ENCODE measurements at regions not wholly inside any gene's neighbourhood (a gene's known extent, or its start where the extent isn't known, plus 50 kb on each side); places are given as distances from the start of the nearest gene placed in this dataset.
A peak's percentile ranks its signal among the peaks of the same experiment; 100 is the strongest.

DNA sequence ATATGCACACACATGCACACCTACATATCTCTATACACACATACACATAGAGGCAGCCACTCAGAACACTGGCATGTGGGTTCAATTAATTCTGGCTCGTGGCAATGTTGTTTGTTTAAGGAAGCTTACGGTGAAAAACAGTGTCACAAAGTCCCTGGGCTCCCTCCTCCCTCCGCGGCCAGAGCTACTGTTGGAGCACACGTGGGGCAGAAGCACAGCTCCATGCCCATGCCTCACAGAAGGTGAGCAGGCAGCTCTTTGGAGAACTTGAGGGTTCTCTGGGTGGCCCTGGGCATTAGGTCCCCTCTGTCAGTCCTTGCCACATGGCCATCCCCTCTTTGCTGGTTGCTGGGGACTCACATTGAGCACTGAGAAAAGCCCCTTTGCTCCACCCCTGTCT is 107.5 kb downstream of the GADD45G start:
- H2AK5ac ChIP-seq (ENCODE audit: low read depth, low read length): no peak overlapping the region
- no peak overlapping the region for H3K4me2 ChIP-seq (ENCODE audit: insufficient read depth in 1 of 2, low read depth in 2 of 2, low read length in 2 of 2)
- peaks cover 5% of the 10 kb centered on the region; the same call in 1 of the 2 replicates for H3K23me2 ChIP-seq (ENCODE audit: low read depth, low read length)
- POLR2A ChIA-PET (ENCODE audit: partially characterized antibody): no interaction called here
- H4K20me1 ChIP-seq (replicated peaks in 1 of 2; ENCODE audit: control insufficient read depth in 1 of 2, insufficient read depth in 2 of 2, low read length in 2 of 2): peaks cover 0 to 2% of the 10 kb centered on the region in 2 experiments
- H3K56ac ChIP-seq (replicated peaks; ENCODE audit: insufficient read length, low read depth, low read length): no peak overlapping the region
- no peak overlapping the region for H4K5ac ChIP-seq (ENCODE audit: insufficient read length, low read depth, low read length)
- H2BK20ac ChIP-seq (ENCODE audit: low read length): no peak overlapping the region
- H3K4ac ChIP-seq (replicated peaks; ENCODE audit: insufficient read length, low read depth, low read length): no peak overlapping the region
- no peak overlapping the region for H3K23ac ChIP-seq (ENCODE audit: insufficient read length)
- WGBS, 2 experiments (ENCODE audit: extremely low coverage in 1 of 2, insufficient coverage in 1 of 2, insufficient read length in 1 of 2, insufficient replicate concordance in 2 of 2, low coverage in 1 of 2, low lambda C conversion rate in 2 of 2, missing lambda C conversion rate in 1 of 2): 90% methylated on average over 5 of the region's 5 CpGs; no CpG with 5 or more reads in 1 of the 2 experiments
- peak overlapping the region; percentile 22 for H4K91ac ChIP-seq (replicated peaks; ENCODE audit: insufficient read length, low read length)
- H2BK12ac ChIP-seq (ENCODE audit: low read depth, low read length): no peak overlapping the region
- H3K9ac ChIP-seq (replicated peaks in 1 of 4; ENCODE audit: extremely low read depth in 1 of 4, low read depth in 3 of 4, low read length in 3 of 4): no peak overlapping the region
- H2BK5ac ChIP-seq (ENCODE audit: low read depth, low read length): no peak overlapping the region
- H3K79me1 ChIP-seq (ENCODE audit: low read depth, low read length): no peaks in the 10 kb centered on the region
- CTCF ChIA-PET (ENCODE audit: partially characterized antibody): interaction anchor here (1.3 to 1.7 kb wide), 2 partner anchors 17 to 109 kb away, joined by 4 read pairs; no protein-coding TSS in a partner anchor
- no peak overlapping the region for H2BK15ac ChIP-seq (ENCODE audit: low read length)
- no peaks in the 10 kb centered on the region for H3K9me3 ChIP-seq (ENCODE audit: insufficient read depth in 2 of 2, low read depth in 1 of 2, low read length in 1 of 2)
- H3K27me3 ChIP-seq (replicated peaks in 1 of 4; ENCODE audit: control insufficient read depth in 3 of 4, extremely low read depth in 1 of 4, insufficient read depth in 3 of 4, low read length in 3 of 4): no peaks in the 10 kb centered on the region
- no peak overlapping the region for H3K27ac ChIP-seq (ENCODE audit: low read depth, low read length)
- TF ChIP-seq TAF7 (optimal IDR thresholded peaks at IDR 0.05; ENCODE audit: borderline replicate concordance, low read depth, low read length) (no peak), CREB1 (IDR thresholded peaks at IDR 0.05) (no peak), CBX5 (IDR thresholded peaks at IDR 0.05; ENCODE audit: low read depth, low read length) (no peak), RXRA (IDR thresholded peaks at IDR 0.05; ENCODE audit: insufficient read depth, low read depth, low read length) (no peak), RFX5 (IDR thresholded peaks at IDR 0.05; ENCODE audit: borderline replicate concordance, low read depth, low read length) (no peak), JUND (IDR thresholded peaks at IDR 0.05; ENCODE audit: low read length) (no peak), SP4 (IDR thresholded peaks at IDR 0.05; ENCODE audit: low read length) (no peak), SIRT6 (IDR thresholded peaks at IDR 0.05; ENCODE audit: low read length) (no peak), HDAC6 (IDR thresholded peaks at IDR 0.05; ENCODE audit: low read depth, low read length) (no peak)
- TF ChIP-seq, protein P1, sequence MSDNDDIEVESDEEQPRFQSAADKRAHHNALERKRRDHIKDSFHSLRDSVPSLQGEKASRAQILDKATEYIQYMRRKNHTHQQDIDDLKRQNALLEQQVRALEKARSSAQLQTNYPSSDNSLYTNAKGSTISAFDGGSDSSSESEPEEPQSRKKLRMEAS (IDR thresholded peaks at IDR 0.05): no peak
- no peaks in the 10 kb centered on the region for H3K4me1 ChIP-seq (replicated peaks in 1 of 4; ENCODE audit: control insufficient read depth in 3 of 4, insufficient read depth in 4 of 4, low read length in 3 of 4)
- FAIRE-seq (no peak), DNase-seq (ENCODE audit: low read depth in 1 of 2, low spot score in 2 of 2) (no peak)
- no peak overlapping the region for H2AFZ ChIP-seq (ENCODE audit: low read length)
- no peak overlapping the region for H4K8ac ChIP-seq (ENCODE audit: extremely low read depth, insufficient read depth, low read length)
- H2BK120ac ChIP-seq (replicated peaks; ENCODE audit: low read depth, low read length): no peak overlapping the region
- no peak overlapping the region for H3K14ac ChIP-seq (ENCODE audit: insufficient read length)
- no peaks in the 10 kb centered on the region for H3K36me3 ChIP-seq (ENCODE audit: control insufficient read depth in 2 of 4, insufficient read depth in 4 of 4, low read length in 3 of 4)
- no peak overlapping the region for H3K18ac ChIP-seq (ENCODE audit: extremely low read depth, low read length)
- no peaks in the 10 kb centered on the region for H3K79me2 ChIP-seq (ENCODE audit: control insufficient read depth in 1 of 2, insufficient read depth in 2 of 2, low read length in 2 of 2)
- H3K4me3 ChIP-seq (ENCODE audit: extremely low read depth in 1 of 4, insufficient read depth in 2 of 4, low read depth in 3 of 4, low read length in 4 of 4): no peak overlapping the region

Data from H1 (cell line).